Choroid plexus epithelial cell (primary cell): ENCODE measurements at regions not wholly inside any gene's neighbourhood (a gene's known extent, or its start where the extent isn't known, plus 50 kb on each side); places are given as distances from the start of the nearest gene placed in this dataset.

Experiments
- DNase-seq: peaks from one replicate; pipeline ENCODE4 v3.0.0-alpha.2; 2010; ENCODE audit warnings: low read depth
- H3K4me3 ChIP-seq: 2 replicates; pipeline ENCODE4 v1.5.1; 2011; ENCODE audit warnings: low read depth, mild to moderate bottlenecking, control low read depth, low read length, moderate library complexity
- TF ChIP-seq, protein P1 (sequence below): conservative IDR thresholded peaks from 2 replicates; pipeline ENCODE4 v1.5.1; 2011; ENCODE audit warnings: low read depth, mild to moderate bottlenecking, control low read depth, inconsistent platforms, low read length, moderate library complexity

DNA sequence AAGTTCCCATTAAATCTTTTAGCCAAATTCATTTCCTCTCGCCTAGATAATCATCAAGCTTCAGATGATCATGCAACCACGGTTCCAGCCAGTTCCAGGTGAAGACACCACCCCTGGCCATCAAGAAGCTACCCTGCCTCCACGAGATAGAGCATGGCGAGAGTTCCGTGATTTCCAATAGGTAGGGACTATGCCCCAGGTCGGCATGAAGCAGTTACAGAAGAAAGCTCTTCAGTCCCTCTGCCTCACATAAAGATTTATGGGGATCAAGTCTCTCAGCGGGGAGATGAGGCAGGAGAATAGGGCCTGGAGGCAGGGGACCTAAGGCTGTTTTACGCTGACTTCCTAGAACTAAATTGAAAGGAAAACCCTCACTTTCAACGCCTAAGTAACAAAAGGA is 183.9 kb downstream of the OR13H1 start:
- no peak for DNase-seq

DNA sequence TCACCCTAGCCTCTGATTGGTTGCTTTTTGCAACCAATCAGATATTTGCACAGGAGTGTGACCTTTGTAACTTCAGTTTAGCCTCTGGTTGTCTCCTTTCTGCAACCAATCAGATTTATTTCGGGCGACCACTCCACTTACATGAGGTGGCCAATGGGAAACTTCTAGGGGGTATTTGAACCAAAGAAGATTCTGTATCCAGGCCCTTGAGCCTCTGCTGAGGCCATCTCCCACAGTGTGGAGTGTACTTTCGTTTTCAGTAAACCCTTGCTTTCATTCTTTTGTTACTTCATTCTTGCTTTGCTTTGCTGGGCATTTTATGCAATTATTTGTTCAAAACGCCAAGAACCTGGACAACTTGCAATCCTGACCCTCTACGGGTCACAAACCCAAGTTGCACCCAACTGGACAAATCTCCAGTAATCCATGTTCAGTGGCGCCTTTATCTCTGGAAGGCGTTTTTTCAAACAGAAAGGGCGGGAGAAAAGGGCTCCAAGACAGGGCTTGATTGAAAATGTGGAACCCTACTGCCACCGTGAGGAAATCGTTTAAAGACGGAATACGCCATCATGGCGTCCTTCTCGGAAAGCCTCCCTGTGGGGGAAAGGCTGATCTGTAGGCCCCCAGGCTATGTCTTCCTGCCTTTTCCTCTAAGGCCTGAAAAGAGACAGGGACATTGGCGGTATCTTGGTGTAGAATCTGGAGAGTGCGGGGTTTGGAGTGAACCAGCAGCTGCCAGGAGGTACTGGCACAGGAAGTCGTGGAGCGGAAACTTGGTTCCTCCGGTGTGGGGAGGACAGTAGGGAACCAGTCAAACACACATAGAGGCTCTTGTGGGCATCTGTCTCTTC is 184.6 kb downstream of the OR13H1 start:
- H3K4me3 ChIP-seq, result no peak overlapping the region
- DNase-seq, result no peak
- TF ChIP-seq, protein P1, sequence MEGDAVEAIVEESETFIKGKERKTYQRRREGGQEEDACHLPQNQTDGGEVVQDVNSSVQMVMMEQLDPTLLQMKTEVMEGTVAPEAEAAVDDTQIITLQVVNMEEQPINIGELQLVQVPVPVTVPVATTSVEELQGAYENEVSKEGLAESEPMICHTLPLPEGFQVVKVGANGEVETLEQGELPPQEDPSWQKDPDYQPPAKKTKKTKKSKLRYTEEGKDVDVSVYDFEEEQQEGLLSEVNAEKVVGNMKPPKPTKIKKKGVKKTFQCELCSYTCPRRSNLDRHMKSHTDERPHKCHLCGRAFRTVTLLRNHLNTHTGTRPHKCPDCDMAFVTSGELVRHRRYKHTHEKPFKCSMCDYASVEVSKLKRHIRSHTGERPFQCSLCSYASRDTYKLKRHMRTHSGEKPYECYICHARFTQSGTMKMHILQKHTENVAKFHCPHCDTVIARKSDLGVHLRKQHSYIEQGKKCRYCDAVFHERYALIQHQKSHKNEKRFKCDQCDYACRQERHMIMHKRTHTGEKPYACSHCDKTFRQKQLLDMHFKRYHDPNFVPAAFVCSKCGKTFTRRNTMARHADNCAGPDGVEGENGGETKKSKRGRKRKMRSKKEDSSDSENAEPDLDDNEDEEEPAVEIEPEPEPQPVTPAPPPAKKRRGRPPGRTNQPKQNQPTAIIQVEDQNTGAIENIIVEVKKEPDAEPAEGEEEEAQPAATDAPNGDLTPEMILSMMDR, result no peak

More for the DNA sequence above, 183.9 kb downstream of the OR13H1 start:
- TF ChIP-seq, protein P1, result no peak
- no peak overlapping the region for H3K4me3 ChIP-seq

DNA sequence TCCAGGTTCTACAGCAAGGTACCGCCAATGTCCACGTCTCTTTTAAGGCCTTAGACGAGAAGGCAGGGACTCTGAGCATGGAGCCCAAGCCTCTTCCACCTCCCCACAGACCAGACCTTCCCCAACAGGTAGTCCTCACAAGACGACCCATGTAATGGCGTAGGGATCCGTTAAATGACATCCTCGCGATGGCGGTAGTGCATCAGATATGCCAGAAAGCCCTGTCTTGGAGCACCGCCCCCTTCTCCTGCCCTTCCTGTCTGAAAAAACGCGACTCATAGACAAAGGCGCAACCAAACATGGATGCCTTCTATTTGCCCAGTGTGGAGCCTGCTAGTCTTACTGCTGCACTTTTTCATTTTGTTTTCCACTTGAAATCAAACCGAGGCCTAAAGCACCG is 185.4 kb downstream of the OR13H1 start:
- no peak overlapping the region for H3K4me3 ChIP-seq
- DNase-seq, result no peak

DNA sequence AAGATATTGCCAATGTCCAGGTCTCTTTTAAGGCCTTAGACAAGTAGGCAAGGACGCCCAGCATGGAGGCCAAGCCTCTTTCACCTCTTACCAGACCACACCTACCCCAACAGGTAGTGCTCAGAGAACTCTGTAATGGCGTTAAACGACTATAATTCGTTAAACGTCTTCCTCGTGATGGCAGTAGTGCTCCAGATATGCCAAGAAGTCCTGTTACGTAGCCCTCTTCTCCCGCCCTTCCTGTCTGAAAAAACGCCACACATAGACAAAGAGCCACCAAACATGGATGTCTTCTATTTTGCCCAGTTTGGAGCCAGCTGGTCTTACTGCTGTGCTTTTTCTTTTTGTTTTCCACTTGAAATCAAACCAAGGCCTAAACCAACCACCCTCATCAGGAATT is 190.7 kb downstream of the OR13H1 start:
- no peak overlapping the region for H3K4me3 ChIP-seq
- no peak for DNase-seq
- TF ChIP-seq, protein P1, result no peak

More for the DNA sequence above, 185.4 kb downstream of the OR13H1 start:
- TF ChIP-seq, protein P1, result no peak

DNA sequence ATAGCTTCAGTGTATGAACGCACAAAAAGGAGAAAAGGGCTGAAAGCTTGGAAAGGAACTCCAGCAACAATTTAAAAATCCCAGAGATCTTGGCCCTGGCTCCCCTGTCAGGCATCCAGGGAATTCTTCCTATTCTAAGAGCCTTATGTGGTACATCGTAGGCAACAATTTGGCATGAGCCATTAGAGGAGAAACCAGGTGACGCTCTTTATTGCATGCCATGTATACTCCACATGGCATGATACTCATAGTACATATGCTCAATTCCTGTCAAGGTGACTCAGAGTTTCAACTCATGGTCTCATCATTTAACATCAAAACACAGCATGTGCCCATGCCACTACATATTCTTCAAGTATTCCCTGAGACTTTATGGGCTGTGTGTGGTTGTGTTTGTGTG is 191.3 kb downstream of the OR13H1 start:
- TF ChIP-seq, protein P1, result no peak
- H3K4me3 ChIP-seq, result no peak overlapping the region
- no peak for DNase-seq

DNA sequence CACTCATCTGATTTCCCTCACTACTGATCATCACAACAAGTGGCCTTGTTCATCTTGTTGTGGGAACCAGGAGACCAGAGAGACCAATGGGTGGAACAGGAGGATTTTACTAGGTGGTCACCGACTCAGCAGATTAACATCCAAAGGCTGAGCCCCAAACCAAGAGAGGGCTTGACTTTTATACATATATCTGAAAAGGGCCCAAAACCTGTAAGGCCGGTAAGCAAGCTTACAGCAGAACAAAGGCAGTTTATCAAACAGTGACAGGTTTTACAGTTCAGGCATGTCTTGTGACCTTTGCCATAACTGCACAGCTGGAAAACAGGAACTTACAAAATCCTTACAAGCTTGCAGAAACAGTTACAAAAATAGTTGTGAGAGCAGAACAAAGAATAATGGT is 195.9 kb downstream of the OR13H1 start:
- peak; percentile 4 for DNase-seq
- TF ChIP-seq, protein P1, result no peak
- no peak overlapping the region for H3K4me3 ChIP-seq

DNA sequence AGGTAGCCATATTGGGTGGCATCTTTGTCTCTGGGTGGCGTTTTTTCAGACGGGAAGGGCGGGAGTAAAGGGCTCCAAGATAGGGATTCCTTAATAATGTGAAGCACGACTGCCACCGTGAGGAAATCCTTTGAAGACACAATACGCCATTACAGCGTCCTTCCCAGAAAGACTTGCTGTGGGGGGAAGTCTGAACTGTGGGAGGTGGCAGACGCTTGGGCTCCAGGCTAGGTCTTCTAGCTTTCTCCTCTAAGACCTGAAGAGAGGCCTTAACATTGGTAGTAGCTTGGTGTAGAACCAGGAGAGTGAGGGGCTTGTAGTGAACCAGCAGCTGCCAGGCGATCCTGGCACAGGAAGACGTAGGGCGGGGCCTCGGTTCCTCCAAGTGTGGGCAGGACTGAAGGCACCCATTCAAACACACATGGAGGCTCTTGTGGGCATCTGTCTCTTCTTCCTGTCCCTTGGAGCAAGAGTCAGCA is 197.3 kb downstream of the OR13H1 start:
- no peak for DNase-seq
- no peak overlapping the region for H3K4me3 ChIP-seq
- TF ChIP-seq, protein P1, result no peak
